BE2C (cell line): ENCODE measurements at regions not wholly inside any gene's neighbourhood (a gene's known extent, or its start where the extent isn't known, plus 50 kb on each side); places are given as distances from the start of the nearest gene placed in this dataset.

ENCODE experiments used
- DNase-seq: peaks from one replicate; pipeline ENCODE4 v3.0.0-alpha.2; 2020
- H3K27me3 ChIP-seq: fragments of 250-450 bp; sonication (Bioruptor Pico); 2 replicates; pipeline ENCODE4 v1.5.1; 2020; ENCODE audit warnings: mild to moderate bottlenecking
- H3K36me3 ChIP-seq: fragments of 250-450 bp; sonication (Bioruptor Pico); 2 replicates; pipeline ENCODE4 v1.5.1; 2020; ENCODE audit warnings: mild to moderate bottlenecking
- H3K4me1 ChIP-seq: fragments of 250-450 bp; sonication (Bioruptor Pico); 2 replicates; pipeline ENCODE4 v1.5.1; 2020
- H3K4me3 ChIP-seq: 2 replicates; pipeline ENCODE4 v1.5.1; 2011; ENCODE audit warnings: low read depth, low read length
- H3K9me3 ChIP-seq: fragments of 250-450 bp; sonication (Bioruptor Pico); 2 replicates; pipeline ENCODE4 v1.5.1; 2020
- TF ChIP-seq, protein P1 (sequence below): IDR thresholded peaks from 2 replicates; pipeline ENCODE4 v1.5.1; 2012; ENCODE audit warnings: mild to moderate bottlenecking, low read depth, low read length

DNA sequence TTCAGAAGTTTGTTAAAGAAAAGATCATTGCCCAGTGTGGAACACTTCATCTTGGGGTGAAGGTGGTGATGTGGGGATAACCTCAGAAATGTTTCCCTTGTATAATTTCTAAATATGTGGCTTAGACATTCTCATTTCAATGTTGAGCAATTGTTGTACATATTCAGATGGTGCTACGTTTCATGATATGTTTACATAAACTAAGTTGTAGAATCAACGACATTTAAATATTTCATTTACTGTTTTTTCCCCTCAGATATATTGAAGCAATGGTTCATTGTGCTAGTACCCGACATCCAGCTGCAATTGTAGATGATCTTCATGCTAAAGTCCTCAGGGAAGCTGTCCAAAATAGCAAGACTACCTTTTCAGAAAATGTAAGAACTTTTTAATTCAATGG is 92.6 kb downstream of the BLTP1 start:
- DNase-seq, result no peak
- Histone ChIP-seq H3K4me3 (no peak overlapping the region), H3K4me1 (no peaks in the 10 kb centered on the region), H3K9me3 (no peaks in the 10 kb centered on the region), H3K27me3 (no peaks in the 10 kb centered on the region), H3K36me3 (no peaks in the 10 kb centered on the region)
- TF ChIP-seq, protein P1, sequence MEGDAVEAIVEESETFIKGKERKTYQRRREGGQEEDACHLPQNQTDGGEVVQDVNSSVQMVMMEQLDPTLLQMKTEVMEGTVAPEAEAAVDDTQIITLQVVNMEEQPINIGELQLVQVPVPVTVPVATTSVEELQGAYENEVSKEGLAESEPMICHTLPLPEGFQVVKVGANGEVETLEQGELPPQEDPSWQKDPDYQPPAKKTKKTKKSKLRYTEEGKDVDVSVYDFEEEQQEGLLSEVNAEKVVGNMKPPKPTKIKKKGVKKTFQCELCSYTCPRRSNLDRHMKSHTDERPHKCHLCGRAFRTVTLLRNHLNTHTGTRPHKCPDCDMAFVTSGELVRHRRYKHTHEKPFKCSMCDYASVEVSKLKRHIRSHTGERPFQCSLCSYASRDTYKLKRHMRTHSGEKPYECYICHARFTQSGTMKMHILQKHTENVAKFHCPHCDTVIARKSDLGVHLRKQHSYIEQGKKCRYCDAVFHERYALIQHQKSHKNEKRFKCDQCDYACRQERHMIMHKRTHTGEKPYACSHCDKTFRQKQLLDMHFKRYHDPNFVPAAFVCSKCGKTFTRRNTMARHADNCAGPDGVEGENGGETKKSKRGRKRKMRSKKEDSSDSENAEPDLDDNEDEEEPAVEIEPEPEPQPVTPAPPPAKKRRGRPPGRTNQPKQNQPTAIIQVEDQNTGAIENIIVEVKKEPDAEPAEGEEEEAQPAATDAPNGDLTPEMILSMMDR, result no peak

- Histone ChIP-seq H3K36me3 (no peaks in the 10 kb centered on the region; the same call in 1 of the 2 replicates), H3K9me3 (no peaks in the 10 kb centered on the region), H3K4me3 (no peak overlapping the region), H3K27me3 (no peaks in the 10 kb centered on the region), H3K4me1 (no peaks in the 10 kb centered on the region)
- TF ChIP-seq, protein P1, result no peak
- no peak for DNase-seq
Observed at GRCh38 chr4:122246551-122246950, 94.4 kb downstream of the BLTP1 start.

GRCh38 chr4:122249357-122249756 is 97.2 kb downstream of the BLTP1 start:
- H3K4me3 ChIP-seq, result no peak overlapping the region
- no peaks in the 10 kb centered on the region for H3K4me1 ChIP-seq
- TF ChIP-seq, protein P1, result no peak
- no peak for DNase-seq
- no peaks in the 10 kb centered on the region for H3K9me3 ChIP-seq
- peaks cover 4% of the 10 kb centered on the region; the same call in 1 of the 2 replicates for H3K36me3 ChIP-seq
- no peaks in the 10 kb centered on the region for H3K27me3 ChIP-seq

- Histone ChIP-seq H3K4me1 (no peaks in the 10 kb centered on the region), H3K9me3 (no peaks in the 10 kb centered on the region), H3K4me3 (no peak overlapping the region), H3K36me3 (peaks cover 4% of the 10 kb centered on the region; the same call in 1 of the 2 replicates), H3K27me3 (no peaks in the 10 kb centered on the region)
- no peak for DNase-seq
- TF ChIP-seq, protein P1, result no peak
Observed at GRCh38 chr4:122252584-122252983, 100.5 kb downstream of the BLTP1 start.

GRCh38 chr4:122259849-122260248 is 107.7 kb downstream of the BLTP1 start:
- Histone ChIP-seq H3K27me3 (no peaks in the 10 kb centered on the region), H3K36me3 (no peaks in the 10 kb centered on the region; the same call in 1 of the 2 replicates), H3K4me3 (no peak overlapping the region), H3K4me1 (no peaks in the 10 kb centered on the region), H3K9me3 (no peaks in the 10 kb centered on the region)
- TF ChIP-seq, protein P1, result no peak
- no peak for DNase-seq

GRCh38 chr4:122276359-122276758 is 102.5 kb upstream of the ADAD1 start:
- TF ChIP-seq, protein P1, result no peak
- H3K27me3 ChIP-seq, result no peaks in the 10 kb centered on the region
- no peak for DNase-seq
- H3K9me3 ChIP-seq, result no peaks in the 10 kb centered on the region
- no peaks in the 10 kb centered on the region for H3K4me1 ChIP-seq
- H3K4me3 ChIP-seq, result no peak overlapping the region
- H3K36me3 ChIP-seq, result no peaks in the 10 kb centered on the region; the same call in 1 of the 2 replicates
